ENCODE measurements at regions not wholly inside any gene's neighbourhood (a gene's known extent, or its start where the extent isn't known, plus 50 kb on each side); places are given as distances from the start of the nearest gene placed in this dataset.
A peak's percentile ranks its signal among the peaks of the same experiment; 100 is the strongest.

DNA sequence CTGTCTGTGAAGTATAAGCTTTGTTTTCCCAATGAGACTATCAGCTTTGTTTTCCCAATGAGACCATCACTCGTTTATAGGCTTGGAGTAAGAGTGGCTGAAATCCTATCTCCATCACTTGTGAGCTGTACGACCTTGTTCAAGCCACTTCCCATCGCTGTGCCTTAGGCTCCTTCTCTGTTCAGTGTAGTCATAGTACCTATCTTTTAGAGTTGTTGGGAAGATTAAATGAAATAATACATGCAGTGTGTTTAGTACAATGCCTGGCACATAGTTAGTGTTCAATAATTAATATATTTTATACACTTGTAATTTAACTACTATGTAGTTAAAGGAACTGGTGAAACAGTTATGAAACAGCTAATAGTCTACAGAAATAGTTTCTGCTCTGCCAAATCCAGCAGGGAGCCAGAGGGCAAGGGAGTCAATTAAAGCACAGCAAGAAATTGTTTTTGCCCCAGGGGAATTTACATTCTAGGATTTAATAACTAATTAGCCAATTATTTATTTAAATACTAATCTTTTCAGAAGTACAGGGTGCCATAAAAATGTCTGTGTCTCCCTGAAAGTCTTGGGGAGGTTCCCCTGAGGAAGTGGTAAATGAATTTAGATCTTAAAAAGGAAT lies 139.3 kb upstream of the HMCN1 start:
- H3K4me1 ChIP-seq (ENCODE audit: control insufficient read depth, insufficient read depth, low read length) = no peaks in the 10 kb centered on the region
- H3K36me3 ChIP-seq (ENCODE audit: control insufficient read depth, insufficient read depth, low read length) = no peaks in the 10 kb centered on the region
- H3K27me3 ChIP-seq (ENCODE audit: control insufficient read depth, insufficient read depth, low read length) = no peaks in the 10 kb centered on the region
- WGBS (ENCODE audit: insufficient coverage) = 80% methylated on average over 1 of the region's 3 CpGs
- no peaks in the 10 kb centered on the region for H3K9me3 ChIP-seq (ENCODE audit: control insufficient read depth, insufficient read depth, low read length)
- no peak overlapping the region for H3K27ac ChIP-seq (ENCODE audit: low read depth, low read length)
- no peak overlapping the region for H3K4me3 ChIP-seq (ENCODE audit: low read depth, low read length)
- DNase-seq (ENCODE audit: low read depth in 4 of 6, low spot score in 6 of 6) = peak in 1 of 6 donors; percentile 16

DNA sequence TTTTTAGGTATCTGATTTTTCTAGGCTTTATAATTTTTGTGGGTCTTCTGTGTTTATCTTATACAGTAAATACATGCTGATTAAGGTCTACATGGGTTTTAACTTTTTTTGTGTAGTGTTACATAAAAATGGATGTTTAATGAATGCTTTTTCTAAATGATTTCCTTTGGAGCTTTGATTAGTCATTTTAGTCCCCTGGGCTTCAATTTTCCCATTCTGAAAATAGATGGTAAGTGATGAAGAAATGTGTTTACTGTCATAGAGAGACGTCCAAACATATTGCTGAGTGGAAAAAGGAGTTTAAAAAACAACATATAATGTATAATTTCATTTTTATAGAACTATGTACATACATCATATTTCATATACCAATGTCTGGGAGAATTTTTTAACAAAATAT lies 140.9 kb upstream of the HMCN1 start:
- Histone ChIP-seq H3K4me3 (ENCODE audit: low read depth, low read length) (no peak overlapping the region), H3K27ac (ENCODE audit: low read depth, low read length) (no peak overlapping the region), H3K27me3 (ENCODE audit: control insufficient read depth, insufficient read depth, low read length) (no peaks in the 10 kb centered on the region), H3K4me1 (ENCODE audit: control insufficient read depth, insufficient read depth, low read length) (no peaks in the 10 kb centered on the region), H3K36me3 (ENCODE audit: control insufficient read depth, insufficient read depth, low read length) (no peaks in the 10 kb centered on the region), H3K9me3 (ENCODE audit: control insufficient read depth, insufficient read depth, low read length) (no peaks in the 10 kb centered on the region)
- no CpG with 5 or more reads among the region's 1 CpG for WGBS (ENCODE audit: insufficient coverage)
- DNase-seq (ENCODE audit: low read depth in 4 of 6, low spot score in 6 of 6) = no peak

DNA sequence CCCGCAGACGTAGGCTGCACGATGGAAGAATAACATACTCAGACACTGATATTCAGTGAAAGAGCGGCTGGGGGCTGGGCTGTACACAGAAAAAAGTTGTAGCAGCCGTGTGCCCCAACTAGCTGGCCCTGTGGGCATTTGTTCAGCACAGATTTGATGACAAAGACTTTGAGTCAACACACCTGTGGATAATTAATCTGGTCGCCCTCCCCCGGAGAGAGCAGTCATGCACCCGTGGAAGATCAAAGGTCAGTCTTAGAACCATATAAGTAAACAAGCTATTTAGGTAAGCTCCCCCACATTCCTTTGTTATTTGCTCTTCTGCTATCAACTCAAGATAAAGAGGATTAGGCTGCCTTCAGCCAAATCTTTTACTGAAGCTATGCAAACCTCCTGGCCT lies 148.4 kb upstream of the HMCN1 start:
- H3K4me1 ChIP-seq (ENCODE audit: control insufficient read depth, insufficient read depth, low read length) = no peaks in the 10 kb centered on the region
- no peaks in the 10 kb centered on the region for H3K27me3 ChIP-seq (ENCODE audit: control insufficient read depth, insufficient read depth, low read length)
- H3K36me3 ChIP-seq (ENCODE audit: control insufficient read depth, insufficient read depth, low read length) = no peaks in the 10 kb centered on the region
- H3K4me3 ChIP-seq (ENCODE audit: low read depth, low read length) = no peak overlapping the region
- peaks cover 2% of the 10 kb centered on the region for H3K9me3 ChIP-seq (ENCODE audit: control insufficient read depth, insufficient read depth, low read length)
- no peak for DNase-seq (ENCODE audit: low read depth in 4 of 6, low spot score in 6 of 6)
- H3K27ac ChIP-seq (ENCODE audit: low read depth, low read length) = no peak overlapping the region
- 78% methylated on average over 6 of the region's 8 CpGs for WGBS (ENCODE audit: insufficient coverage)

DNA sequence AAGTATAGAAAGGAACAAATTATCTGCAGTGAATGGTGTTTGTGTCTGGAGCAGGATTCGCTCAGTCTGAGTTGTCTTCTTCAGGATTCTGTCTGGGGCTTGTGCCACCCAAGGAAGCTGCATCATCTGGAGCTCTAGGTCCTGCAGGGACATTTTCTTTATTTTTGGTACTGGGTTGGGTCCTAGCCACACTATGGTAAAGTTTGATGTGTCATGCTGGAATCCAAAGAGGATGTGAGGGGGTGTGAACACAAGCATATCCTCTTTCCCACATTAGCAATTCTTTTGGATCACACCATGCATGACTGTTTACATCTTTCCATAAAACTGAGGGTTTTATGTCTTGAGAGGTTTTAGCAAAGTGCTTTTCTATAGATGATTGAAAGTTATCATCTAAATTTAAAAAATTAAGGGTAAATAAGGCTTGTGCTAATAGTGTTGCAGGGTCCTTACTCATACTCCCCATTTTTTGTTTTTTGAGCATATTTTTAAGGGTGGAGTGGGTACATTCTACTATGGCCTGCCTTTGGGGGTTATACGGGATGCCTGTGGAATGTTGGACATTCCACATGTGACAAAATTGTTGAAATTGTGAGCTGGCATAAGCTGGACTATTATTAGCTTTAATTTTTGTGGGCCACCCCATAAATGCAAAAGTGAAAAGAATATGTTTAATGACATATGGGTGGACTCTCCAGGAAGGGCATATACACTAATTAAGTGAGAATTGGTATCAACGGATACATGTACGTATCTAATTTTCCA lies 152.0 kb upstream of the HMCN1 start:
- Histone ChIP-seq H3K4me3 (ENCODE audit: low read depth, low read length) (no peak overlapping the region), H3K4me1 (ENCODE audit: control insufficient read depth, insufficient read depth, low read length) (no peaks in the 10 kb centered on the region), H3K27ac (ENCODE audit: low read depth, low read length) (no peak overlapping the region), H3K36me3 (ENCODE audit: control insufficient read depth, insufficient read depth, low read length) (no peaks in the 10 kb centered on the region), H3K9me3 (ENCODE audit: control insufficient read depth, insufficient read depth, low read length) (peaks cover 2% of the 10 kb centered on the region), H3K27me3 (ENCODE audit: control insufficient read depth, insufficient read depth, low read length) (no peaks in the 10 kb centered on the region)
- WGBS (ENCODE audit: insufficient coverage) = 83% methylated on average over 4 of the region's 4 CpGs
- DNase-seq (ENCODE audit: low read depth in 4 of 6, low spot score in 6 of 6) = no peak

DNA sequence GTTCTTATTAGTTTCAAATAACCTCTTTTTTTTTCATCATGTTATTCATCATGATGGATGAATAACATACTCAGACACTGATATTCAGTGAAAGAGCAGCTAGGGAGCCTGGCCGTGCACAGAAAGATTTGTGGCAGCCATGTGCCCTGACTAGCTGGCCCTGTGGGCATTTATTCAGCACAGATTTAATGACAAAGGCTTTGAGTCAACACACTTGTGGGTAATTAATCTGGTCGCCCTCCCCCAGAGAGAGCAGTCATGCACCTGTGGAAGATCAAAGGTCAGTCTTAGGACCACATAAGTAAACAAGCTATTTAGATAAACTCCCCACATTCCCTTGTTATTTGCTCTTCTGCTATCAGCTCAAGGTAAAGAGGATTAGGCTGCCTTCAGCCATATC lies 153.2 kb upstream of the HMCN1 start:
- H3K4me1 ChIP-seq (ENCODE audit: control insufficient read depth, insufficient read depth, low read length) = no peaks in the 10 kb centered on the region
- H3K27ac ChIP-seq (ENCODE audit: low read depth, low read length) = no peak overlapping the region
- H3K9me3 ChIP-seq (ENCODE audit: control insufficient read depth, insufficient read depth, low read length) = peaks cover 2% of the 10 kb centered on the region
- no peaks in the 10 kb centered on the region for H3K36me3 ChIP-seq (ENCODE audit: control insufficient read depth, insufficient read depth, low read length)
- no peak for DNase-seq (ENCODE audit: low read depth in 4 of 6, low spot score in 6 of 6)
- 94% methylated on average over 2 of the region's 2 CpGs for WGBS (ENCODE audit: insufficient coverage)
- no peak overlapping the region for H3K4me3 ChIP-seq (ENCODE audit: low read depth, low read length)
- H3K27me3 ChIP-seq (ENCODE audit: control insufficient read depth, insufficient read depth, low read length) = no peaks in the 10 kb centered on the region

DNA sequence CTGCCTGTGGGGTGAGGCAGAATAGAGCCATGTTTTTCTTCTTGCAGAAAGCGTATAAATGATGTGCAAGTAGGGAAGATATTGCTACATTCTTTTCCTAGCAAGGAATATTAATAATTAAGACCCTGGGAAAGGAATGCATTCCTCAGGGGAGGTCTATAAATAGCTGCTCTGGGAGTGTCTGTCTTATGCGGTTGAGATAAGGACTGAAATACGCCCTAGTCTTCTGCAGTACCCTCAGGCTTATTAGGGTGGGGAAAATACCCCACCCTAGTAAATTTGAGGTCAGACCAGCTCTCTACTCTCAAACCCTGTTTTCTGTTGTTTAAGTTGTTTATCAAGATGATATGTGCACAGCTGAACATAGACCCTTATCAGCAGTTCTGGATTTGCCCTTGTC lies 155.9 kb upstream of the HMCN1 start:
- no peak for DNase-seq (ENCODE audit: low read depth in 4 of 6, low spot score in 6 of 6)
- no CpG with 5 or more reads among the region's 3 CpGs for WGBS (ENCODE audit: insufficient coverage)
- no peaks in the 10 kb centered on the region for H3K27me3 ChIP-seq (ENCODE audit: control insufficient read depth, insufficient read depth, low read length)
- no peaks in the 10 kb centered on the region for H3K36me3 ChIP-seq (ENCODE audit: control insufficient read depth, insufficient read depth, low read length)
- no peaks in the 10 kb centered on the region for H3K4me1 ChIP-seq (ENCODE audit: control insufficient read depth, insufficient read depth, low read length)
- peaks cover 2% of the 10 kb centered on the region for H3K9me3 ChIP-seq (ENCODE audit: control insufficient read depth, insufficient read depth, low read length)
- no peak overlapping the region for H3K27ac ChIP-seq (ENCODE audit: low read depth, low read length)
- no peak overlapping the region for H3K4me3 ChIP-seq (ENCODE audit: low read depth, low read length)

DNA sequence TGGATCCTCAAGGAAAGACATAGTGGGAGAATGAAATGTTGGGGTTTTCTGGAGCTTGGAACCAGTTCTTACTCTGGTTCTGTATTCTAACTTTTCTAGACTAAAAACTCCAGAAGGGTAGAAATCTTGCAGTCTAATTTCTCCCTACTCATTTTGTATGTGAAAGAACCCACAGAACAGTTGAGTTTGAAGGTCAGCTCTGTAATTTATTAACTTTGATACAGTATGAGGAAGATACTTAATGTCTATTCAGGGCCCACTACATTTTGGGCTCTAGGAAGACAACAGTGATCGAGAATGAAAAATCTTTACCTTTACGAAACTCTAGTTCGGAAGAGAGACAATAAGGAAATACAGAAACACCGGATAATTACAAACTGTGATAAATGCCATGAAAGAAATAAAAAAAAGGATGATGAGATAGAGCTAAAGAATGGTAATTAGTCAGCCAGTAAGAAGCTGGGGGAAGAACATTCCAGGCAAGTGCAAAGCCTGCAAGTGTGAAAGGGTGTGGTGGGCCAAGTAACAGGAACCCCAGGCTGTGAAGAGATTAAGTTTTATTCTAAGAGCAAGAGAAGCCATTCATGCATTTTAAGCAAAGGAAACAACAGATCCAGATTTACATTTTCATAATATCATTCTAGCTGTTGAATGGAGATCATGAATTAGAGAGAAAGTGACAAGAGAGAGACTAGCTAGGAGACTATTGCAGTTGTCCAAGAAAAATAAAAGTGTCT lies 159.9 kb upstream of the HMCN1 start:
- H3K36me3 ChIP-seq (ENCODE audit: control insufficient read depth, insufficient read depth, low read length) = no peaks in the 10 kb centered on the region
- H3K27me3 ChIP-seq (ENCODE audit: control insufficient read depth, insufficient read depth, low read length) = no peaks in the 10 kb centered on the region
- no peak overlapping the region for H3K4me3 ChIP-seq (ENCODE audit: low read depth, low read length)
- no peaks in the 10 kb centered on the region for H3K4me1 ChIP-seq (ENCODE audit: control insufficient read depth, insufficient read depth, low read length)
- no peaks in the 10 kb centered on the region for H3K9me3 ChIP-seq (ENCODE audit: control insufficient read depth, insufficient read depth, low read length)
- WGBS (ENCODE audit: insufficient coverage) = 95% methylated on average over 4 of the region's 4 CpGs
- no peak for DNase-seq (ENCODE audit: low read depth in 4 of 6, low spot score in 6 of 6)
- no peak overlapping the region for H3K27ac ChIP-seq (ENCODE audit: low read depth, low read length)

DNA sequence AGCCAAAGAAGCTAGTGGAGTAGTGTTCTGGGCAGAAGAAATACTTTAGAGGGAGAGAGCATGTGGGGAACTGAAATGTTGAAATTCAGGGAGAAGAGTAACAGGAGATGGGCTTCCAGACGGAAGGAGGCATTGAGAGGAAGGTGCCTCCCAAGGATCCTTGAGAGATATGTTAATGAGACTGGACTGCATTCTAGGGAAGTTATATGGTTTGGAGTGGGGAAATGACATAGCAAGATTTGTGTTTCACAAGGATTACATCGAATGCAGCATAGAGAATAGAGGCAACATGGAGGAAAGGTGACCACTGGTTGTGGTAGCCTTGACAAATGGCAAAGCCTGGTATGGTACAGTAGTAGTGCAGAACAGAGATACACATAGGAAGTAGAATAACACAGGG lies 160.5 kb upstream of the HMCN1 start:
- H3K4me1 ChIP-seq (ENCODE audit: control insufficient read depth, insufficient read depth, low read length) = no peaks in the 10 kb centered on the region
- H3K9me3 ChIP-seq (ENCODE audit: control insufficient read depth, insufficient read depth, low read length) = no peaks in the 10 kb centered on the region
- H3K4me3 ChIP-seq (ENCODE audit: low read depth, low read length) = no peak overlapping the region
- H3K36me3 ChIP-seq (ENCODE audit: control insufficient read depth, insufficient read depth, low read length) = no peaks in the 10 kb centered on the region
- no peak overlapping the region for H3K27ac ChIP-seq (ENCODE audit: low read depth, low read length)
- no peak for DNase-seq (ENCODE audit: low read depth in 4 of 6, low spot score in 6 of 6)
- WGBS (ENCODE audit: insufficient coverage) = 91% methylated on average over 2 of the region's 2 CpGs
- no peaks in the 10 kb centered on the region for H3K27me3 ChIP-seq (ENCODE audit: control insufficient read depth, insufficient read depth, low read length)

DNA sequence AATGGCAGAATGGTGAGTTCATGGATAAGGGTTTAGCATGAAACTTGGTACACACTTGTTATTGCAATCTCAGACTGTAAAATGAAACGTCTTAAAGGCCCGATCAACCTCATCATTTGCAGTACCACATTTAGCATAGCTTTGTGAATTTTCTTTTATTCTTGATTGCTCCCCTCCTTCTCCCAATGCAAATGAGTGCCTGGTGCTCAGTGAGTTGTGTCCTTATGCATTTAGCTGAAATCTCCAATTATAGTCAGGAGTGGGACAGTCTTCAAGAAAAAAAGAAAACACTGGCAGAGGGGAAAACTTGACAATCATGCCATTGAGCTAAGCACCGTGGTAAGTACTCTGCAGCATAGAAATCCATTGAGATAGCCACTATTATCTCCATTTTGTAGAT lies 161.0 kb upstream of the HMCN1 start:
- WGBS (ENCODE audit: insufficient coverage) = no CpG with 5 or more reads among the region's 3 CpGs
- Histone ChIP-seq H3K4me3 (ENCODE audit: low read depth, low read length) (no peak overlapping the region), H3K9me3 (ENCODE audit: control insufficient read depth, insufficient read depth, low read length) (no peaks in the 10 kb centered on the region), H3K27ac (ENCODE audit: low read depth, low read length) (no peak overlapping the region), H3K27me3 (ENCODE audit: control insufficient read depth, insufficient read depth, low read length) (no peaks in the 10 kb centered on the region), H3K4me1 (ENCODE audit: control insufficient read depth, insufficient read depth, low read length) (no peaks in the 10 kb centered on the region), H3K36me3 (ENCODE audit: control insufficient read depth, insufficient read depth, low read length) (no peaks in the 10 kb centered on the region)
- DNase-seq (ENCODE audit: low read depth in 4 of 6, low spot score in 6 of 6) = no peak

DNA sequence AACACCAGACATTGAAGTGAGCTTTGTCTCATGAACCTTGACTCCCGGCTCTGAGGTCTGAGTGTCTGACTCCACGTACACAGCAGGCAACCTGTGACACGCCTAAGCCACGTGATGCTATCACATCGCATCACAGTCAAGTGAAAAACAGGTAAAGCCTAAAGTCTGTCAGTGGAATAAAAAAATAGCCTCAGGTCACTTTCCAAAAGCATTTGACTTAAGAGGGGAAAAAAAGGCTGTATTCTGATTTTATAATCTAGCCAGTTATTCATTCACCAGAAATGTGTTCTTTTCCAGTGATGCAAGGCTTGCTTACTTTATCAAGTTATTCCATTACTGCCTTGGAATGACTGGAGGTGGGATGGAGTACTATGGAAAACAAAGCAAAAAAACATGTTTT lies 163.2 kb upstream of the HMCN1 start:
- no peak overlapping the region for H3K27ac ChIP-seq (ENCODE audit: low read depth, low read length)
- no peaks in the 10 kb centered on the region for H3K4me1 ChIP-seq (ENCODE audit: control insufficient read depth, insufficient read depth, low read length)
- no peak for DNase-seq (ENCODE audit: low read depth in 4 of 6, low spot score in 6 of 6)
- no peaks in the 10 kb centered on the region for H3K9me3 ChIP-seq (ENCODE audit: control insufficient read depth, insufficient read depth, low read length)
- 93% methylated on average over 5 of the region's 5 CpGs for WGBS (ENCODE audit: insufficient coverage)
- H3K27me3 ChIP-seq (ENCODE audit: control insufficient read depth, insufficient read depth, low read length) = no peaks in the 10 kb centered on the region
- no peaks in the 10 kb centered on the region for H3K36me3 ChIP-seq (ENCODE audit: control insufficient read depth, insufficient read depth, low read length)
- H3K4me3 ChIP-seq (ENCODE audit: low read depth, low read length) = no peak overlapping the region

All from spinal cord (tissue), 9 donors.